IPS-20b (cell line): ENCODE measurements at regions not wholly inside any gene's neighbourhood (a gene's known extent, or its start where the extent isn't known, plus 50 kb on each side); places are given as distances from the start of the nearest gene placed in this dataset.

Experiments
- H3K27ac ChIP-seq: one replicate; pipeline ENCODE4 v1.5.1; 2013; ENCODE audit warnings: low read length
- H3K27me3 ChIP-seq: 2 replicates; pipeline ENCODE4 v1.6.1; 2013; ENCODE audit warnings: mild to moderate bottlenecking, low read length, inconsistent platforms; ENCODE audit not compliant: insufficient read depth
- H3K36me3 ChIP-seq: 2 replicates; pipeline ENCODE4 v1.6.1; 2013; ENCODE audit warnings: low read depth, mild to moderate bottlenecking, inconsistent platforms, low read length, moderate library complexity; ENCODE audit not compliant: insufficient read depth
- H3K4me1 ChIP-seq: 2 replicates; pipeline ENCODE4 v1.6.1; 2013; ENCODE audit warnings: mild to moderate bottlenecking, control low read depth, inconsistent platforms, low read length, moderate library complexity; ENCODE audit not compliant: insufficient read depth
- H3K4me3 ChIP-seq: 2 replicates; pipeline ENCODE4 v1.5.1; 2013; ENCODE audit warnings: mild to moderate bottlenecking, low read length, inconsistent platforms
- H3K9ac ChIP-seq: 2 replicates; pipeline ENCODE4 v1.6.1; 2013; ENCODE audit warnings: low read depth, mild to moderate bottlenecking, inconsistent platforms, low read length, moderate library complexity
- H3K9me3 ChIP-seq: 2 replicates; pipeline ENCODE4 v1.6.1; 2013; ENCODE audit warnings: mild to moderate bottlenecking, low read depth, low read length, inconsistent platforms; ENCODE audit not compliant: insufficient read depth

DNA sequence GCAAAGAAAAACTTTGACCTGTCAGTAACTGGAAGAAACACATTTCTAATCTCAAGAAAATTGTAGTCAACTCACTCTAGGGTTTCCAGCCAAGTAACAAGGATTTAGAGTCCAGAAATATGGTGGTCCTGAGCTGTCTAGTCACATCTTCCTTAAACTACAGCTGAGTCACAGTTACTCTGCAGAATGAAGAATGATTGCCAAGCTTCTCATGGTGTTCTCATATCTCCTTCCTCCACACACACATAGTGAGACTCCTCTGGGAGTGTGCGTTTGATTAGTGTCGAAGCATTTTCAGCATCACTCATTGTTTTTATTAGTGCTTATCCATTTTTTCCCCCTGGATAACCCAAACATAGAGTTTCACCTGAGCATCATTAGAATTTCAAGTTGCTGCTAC lies 93.1 kb upstream of the CXCL12 start:
- Histone ChIP-seq H3K27ac (no peak overlapping the region), H3K36me3 (no peaks in the 10 kb centered on the region), H3K9me3 (no peaks in the 10 kb centered on the region), H3K27me3 (no peaks in the 10 kb centered on the region), H3K4me1 (no peaks in the 10 kb centered on the region), H3K4me3 (no peak overlapping the region), H3K9ac (no peak overlapping the region)

- no peaks in the 10 kb centered on the region for H3K4me1 ChIP-seq
- H3K27ac ChIP-seq: no peak overlapping the region
- no peaks in the 10 kb centered on the region for H3K36me3 ChIP-seq
- no peak overlapping the region for H3K9ac ChIP-seq
- no peaks in the 10 kb centered on the region for H3K9me3 ChIP-seq
- no peak overlapping the region for H3K4me3 ChIP-seq
- H3K27me3 ChIP-seq: no peaks in the 10 kb centered on the region
These were observed 94.2 kb upstream of the CXCL12 start for GRCh38 chr10:44478876-44479705.

GRCh38 chr10:44492678-44493077 lies 107.8 kb upstream of the CXCL12 start:
- no peak overlapping the region for H3K27ac ChIP-seq
- H3K4me1 ChIP-seq: no peaks in the 10 kb centered on the region
- H3K9ac ChIP-seq: no peak overlapping the region
- no peak overlapping the region for H3K4me3 ChIP-seq
- no peaks in the 10 kb centered on the region for H3K36me3 ChIP-seq
- H3K9me3 ChIP-seq: no peaks in the 10 kb centered on the region
- H3K27me3 ChIP-seq: no peaks in the 10 kb centered on the region

DNA sequence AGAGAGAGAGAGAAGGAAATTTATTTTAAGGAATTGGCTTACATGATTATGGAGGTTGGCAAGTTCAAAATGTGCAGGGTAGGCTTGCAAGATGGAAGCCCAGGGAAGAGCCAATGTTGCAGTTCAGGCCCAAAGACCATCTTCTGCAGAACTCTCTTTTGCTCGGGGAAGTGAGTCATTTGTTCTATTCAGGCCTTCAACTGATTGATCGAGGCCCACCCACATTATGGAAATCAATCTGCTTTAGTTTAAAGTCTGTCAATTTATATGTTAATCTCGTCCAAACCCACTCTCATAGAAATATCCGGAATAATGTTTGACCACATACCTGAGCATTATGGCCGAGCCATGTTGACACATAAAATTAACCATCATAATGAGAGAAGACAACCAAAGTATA lies 113.3 kb upstream of the CXCL12 start:
- Histone ChIP-seq H3K27me3 (no peaks in the 10 kb centered on the region), H3K27ac (no peak overlapping the region), H3K9me3 (no peaks in the 10 kb centered on the region; the same call in 1 of the 2 replicates), H3K4me1 (no peaks in the 10 kb centered on the region), H3K4me3 (no peak overlapping the region), H3K9ac (no peak overlapping the region), H3K36me3 (no peaks in the 10 kb centered on the region)

GRCh38 chr10:44500451-44500850 lies 115.6 kb upstream of the CXCL12 start:
- Histone ChIP-seq H3K27ac (no peak overlapping the region), H3K36me3 (no peaks in the 10 kb centered on the region), H3K4me1 (no peaks in the 10 kb centered on the region), H3K9me3 (no peaks in the 10 kb centered on the region; the same call in 1 of the 2 replicates), H3K9ac (no peak overlapping the region), H3K4me3 (no peak overlapping the region), H3K27me3 (no peaks in the 10 kb centered on the region)

DNA sequence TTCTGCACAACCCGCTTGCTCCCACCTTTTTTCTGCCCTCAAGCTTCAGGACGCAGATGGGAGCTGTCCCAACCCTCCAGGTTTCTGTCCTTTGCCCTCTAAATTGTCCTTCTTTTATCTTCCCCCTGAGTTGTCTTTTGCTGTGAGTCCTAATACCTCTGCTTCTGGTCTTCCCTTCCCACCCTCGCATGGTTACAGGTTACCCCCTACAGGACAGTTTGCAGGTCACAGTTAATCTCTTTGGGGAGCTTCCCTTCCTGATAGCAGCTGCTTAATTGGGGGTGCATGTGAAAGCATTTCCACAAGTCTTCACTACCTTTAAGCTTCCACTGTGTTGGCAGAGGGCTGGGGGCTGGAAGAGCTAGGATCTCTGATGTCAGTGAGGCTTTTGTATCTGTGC lies 121.5 kb upstream of the CXCL12 start:
- Histone ChIP-seq H3K27me3 (no peaks in the 10 kb centered on the region), H3K9ac (no peak overlapping the region), H3K4me3 (no peak overlapping the region), H3K4me1 (no peaks in the 10 kb centered on the region), H3K27ac (no peak overlapping the region), H3K9me3 (no peaks in the 10 kb centered on the region; the same call in 1 of the 2 replicates), H3K36me3 (no peaks in the 10 kb centered on the region)

DNA sequence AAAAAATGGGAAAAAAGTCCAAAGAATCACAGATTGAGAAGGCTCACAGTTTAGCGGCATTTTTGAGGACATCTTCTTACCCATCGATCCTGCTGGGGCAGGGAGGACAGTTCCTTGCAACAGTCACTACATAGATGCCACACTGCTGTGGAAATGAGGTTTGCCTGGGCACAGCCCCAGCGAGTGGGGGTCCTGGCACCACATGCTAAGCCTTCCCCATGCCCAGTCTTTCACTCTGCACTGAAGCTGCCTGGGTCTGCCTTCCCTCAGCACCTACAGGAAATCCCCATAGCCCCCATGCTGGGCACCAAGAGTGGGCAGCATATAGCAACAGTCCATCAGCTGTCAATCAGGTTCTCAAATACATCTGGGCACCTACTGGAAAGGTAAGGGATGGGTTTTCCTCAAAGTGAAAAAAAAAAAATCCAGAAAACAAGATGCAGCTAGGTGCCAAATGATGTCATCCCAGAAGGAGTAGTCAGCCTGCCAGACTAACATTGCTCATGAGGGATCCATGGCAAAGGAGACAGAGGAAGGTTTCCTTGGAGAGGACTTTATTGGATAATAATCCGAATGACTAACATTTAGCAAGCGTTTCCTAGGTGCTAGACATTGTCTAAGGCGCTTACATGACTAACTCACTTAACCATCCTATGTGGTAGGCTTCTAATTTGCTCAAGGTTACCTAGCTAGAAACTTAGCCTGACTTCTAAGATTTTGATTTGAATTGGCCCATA lies 125.7 kb upstream of the CXCL12 start:
- H3K27me3 ChIP-seq: no peaks in the 10 kb centered on the region
- H3K9ac ChIP-seq: no peak overlapping the region
- H3K27ac ChIP-seq: no peak overlapping the region
- H3K4me3 ChIP-seq: no peak overlapping the region
- H3K4me1 ChIP-seq: no peaks in the 10 kb centered on the region
- no peaks in the 10 kb centered on the region for H3K36me3 ChIP-seq
- no peaks in the 10 kb centered on the region for H3K9me3 ChIP-seq

DNA sequence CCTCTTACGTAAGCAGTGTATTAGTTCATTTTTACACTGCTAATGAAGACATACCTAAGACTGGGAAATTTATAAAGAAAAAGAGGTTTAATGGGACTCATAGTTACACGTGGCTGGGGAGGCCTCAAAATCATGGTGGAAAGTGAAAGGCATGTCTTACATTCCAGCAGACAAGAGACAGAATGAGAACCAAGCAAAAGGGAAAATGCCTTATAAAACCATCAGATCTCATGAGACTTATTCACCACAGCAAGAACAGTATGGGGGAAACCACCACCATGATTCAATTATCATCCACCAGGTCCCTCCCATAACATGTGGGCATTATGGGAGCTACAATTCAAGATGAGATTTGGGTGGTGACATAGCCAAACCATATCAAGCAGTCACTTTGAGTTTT lies 126.3 kb upstream of the CXCL12 start:
- no peak overlapping the region for H3K9ac ChIP-seq
- H3K4me3 ChIP-seq: no peak overlapping the region

GRCh38 chr10:44511601-44512000 lies 126.7 kb upstream of the CXCL12 start:
- Histone ChIP-seq H3K9ac (no peak overlapping the region), H3K36me3 (no peaks in the 10 kb centered on the region), H3K4me1 (no peaks in the 10 kb centered on the region), H3K27ac (no peak overlapping the region), H3K9me3 (no peaks in the 10 kb centered on the region), H3K27me3 (no peaks in the 10 kb centered on the region), H3K4me3 (no peak overlapping the region)

More for the DNA sequence above, 126.3 kb upstream of the CXCL12 start:
- H3K36me3 ChIP-seq: no peaks in the 10 kb centered on the region
- H3K27ac ChIP-seq: no peak overlapping the region
- H3K27me3 ChIP-seq: no peaks in the 10 kb centered on the region
- no peaks in the 10 kb centered on the region for H3K9me3 ChIP-seq
- H3K4me1 ChIP-seq: no peaks in the 10 kb centered on the region

GRCh38 chr10:44512431-44513022 lies 127.6 kb upstream of the CXCL12 start:
- Histone ChIP-seq H3K27me3 (no peaks in the 10 kb centered on the region), H3K9ac (no peak overlapping the region), H3K4me3 (no peak overlapping the region), H3K9me3 (no peaks in the 10 kb centered on the region), H3K4me1 (no peaks in the 10 kb centered on the region), H3K36me3 (no peaks in the 10 kb centered on the region), H3K27ac (no peak overlapping the region)

DNA sequence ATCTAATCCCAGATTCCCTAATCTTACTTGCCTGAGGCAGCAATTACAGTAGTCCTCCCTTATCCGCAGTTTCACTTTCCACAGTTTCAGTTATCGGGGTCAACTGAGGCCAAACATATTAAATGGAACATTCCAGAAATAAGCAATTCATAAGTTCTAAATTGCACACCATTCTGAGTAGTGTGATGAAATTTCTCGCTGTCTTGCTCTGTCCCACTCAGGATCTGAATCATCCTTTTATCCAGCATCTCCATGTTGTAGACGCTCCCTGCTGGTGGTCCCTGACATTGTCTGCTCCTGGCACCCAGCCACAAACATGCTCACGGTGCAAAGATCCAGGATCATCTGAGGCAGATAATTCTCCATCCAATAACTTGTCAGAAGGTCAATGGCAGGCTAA lies 128.7 kb upstream of the CXCL12 start:
- no peaks in the 10 kb centered on the region for H3K9me3 ChIP-seq
- no peaks in the 10 kb centered on the region for H3K27me3 ChIP-seq
- no peaks in the 10 kb centered on the region for H3K4me1 ChIP-seq
- no peaks in the 10 kb centered on the region for H3K36me3 ChIP-seq
- no peak overlapping the region for H3K27ac ChIP-seq
- no peak overlapping the region for H3K9ac ChIP-seq
- H3K4me3 ChIP-seq: no peak overlapping the region

- H3K9ac ChIP-seq: no peak overlapping the region
- H3K4me3 ChIP-seq: no peak overlapping the region
- H3K36me3 ChIP-seq: no peaks in the 10 kb centered on the region
- H3K27me3 ChIP-seq: no peaks in the 10 kb centered on the region
- H3K4me1 ChIP-seq: no peaks in the 10 kb centered on the region
- no peaks in the 10 kb centered on the region for H3K9me3 ChIP-seq
- H3K27ac ChIP-seq: no peak overlapping the region
These were observed 132.0 kb upstream of the CXCL12 start for GRCh38 chr10:44516891-44517290.
